DMS79 (cell line): ENCODE measurements at regions not wholly inside any gene's neighbourhood (a gene's known extent, or its start where the extent isn't known, plus 50 kb on each side); places are given as distances from the start of the nearest gene placed in this dataset.
"Not testable (repeated sequence)": the region's sequence is repeated elsewhere in the genome, so short reads cannot be mapped to it uniquely, and the experiment has no call there.

ENCODE experiments used
- DNase-seq: peaks from one replicate; lab custom pipeline; 2025; lab: John Stamatoyannopoulos, UW

DNA sequence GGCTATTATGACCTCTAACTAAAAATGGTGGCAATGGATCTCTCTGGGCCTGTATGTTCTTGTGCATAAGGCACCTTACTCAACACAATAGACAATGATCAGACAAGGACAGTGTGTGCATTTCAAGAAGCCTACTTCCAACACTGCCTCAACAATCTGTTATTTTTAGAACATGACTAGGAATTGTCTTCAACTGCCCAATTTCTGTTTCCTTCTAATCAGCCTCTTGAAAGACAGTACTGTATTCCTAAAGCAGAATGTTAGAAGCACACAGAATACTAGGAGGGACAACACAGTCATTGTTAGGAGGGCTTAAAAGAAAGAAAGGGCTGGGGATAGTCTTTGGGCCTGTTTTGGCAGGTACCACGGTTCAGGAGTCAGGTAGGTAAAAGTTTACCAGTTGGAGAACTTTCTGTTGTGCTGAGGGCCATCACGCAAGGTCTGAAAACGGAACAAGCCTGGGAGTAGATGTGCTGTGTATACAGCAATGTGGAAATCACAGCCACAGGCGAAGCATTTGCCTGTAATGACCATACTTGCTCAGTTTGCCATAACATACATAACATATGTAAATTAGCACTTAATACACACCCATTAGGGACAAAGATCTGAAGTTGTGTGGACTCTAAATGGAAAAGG lies 100.8 kb upstream of the ATXN3L start:
- no peak for DNase-seq

DNA sequence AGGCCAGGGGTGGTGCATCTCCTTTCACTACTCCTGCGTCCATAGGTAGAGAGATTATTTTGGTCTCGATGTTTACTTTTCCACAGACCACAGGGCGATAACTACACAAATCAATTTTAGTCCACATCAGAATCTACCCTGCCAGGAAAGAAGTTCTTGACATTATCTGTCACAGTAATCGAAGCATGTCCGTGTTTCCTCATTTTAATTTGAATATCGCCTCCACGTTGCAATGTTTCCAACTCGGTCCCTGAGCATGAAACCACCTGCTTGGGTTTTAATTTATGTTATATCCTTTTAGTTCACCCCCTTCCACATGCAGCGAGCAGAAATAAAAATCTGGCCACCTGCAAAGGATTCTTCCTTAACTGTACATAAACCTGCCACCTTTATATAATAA lies 100.1 kb upstream of the ATXN3L start:
- no peak for DNase-seq

DNA sequence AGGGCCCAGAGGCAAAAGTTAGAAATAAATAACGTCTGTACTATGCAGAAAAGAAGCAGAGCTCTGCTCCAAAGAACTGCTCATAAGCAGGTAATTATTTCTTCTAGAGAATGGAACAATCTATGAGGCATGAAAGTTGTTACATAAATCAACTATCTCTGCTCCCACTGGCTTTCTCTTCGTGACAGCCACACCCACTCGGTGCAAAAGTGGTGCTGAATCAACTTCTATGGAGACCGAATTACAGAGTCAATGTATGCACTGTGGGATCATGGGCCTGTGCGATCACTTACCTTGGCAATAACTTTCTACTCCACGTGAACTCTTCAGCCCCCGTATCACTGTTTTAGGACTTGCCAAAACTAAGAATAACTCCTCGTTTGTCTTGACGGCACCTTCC lies 99.4 kb upstream of the ATXN3L start:
- no peak for DNase-seq

DNA sequence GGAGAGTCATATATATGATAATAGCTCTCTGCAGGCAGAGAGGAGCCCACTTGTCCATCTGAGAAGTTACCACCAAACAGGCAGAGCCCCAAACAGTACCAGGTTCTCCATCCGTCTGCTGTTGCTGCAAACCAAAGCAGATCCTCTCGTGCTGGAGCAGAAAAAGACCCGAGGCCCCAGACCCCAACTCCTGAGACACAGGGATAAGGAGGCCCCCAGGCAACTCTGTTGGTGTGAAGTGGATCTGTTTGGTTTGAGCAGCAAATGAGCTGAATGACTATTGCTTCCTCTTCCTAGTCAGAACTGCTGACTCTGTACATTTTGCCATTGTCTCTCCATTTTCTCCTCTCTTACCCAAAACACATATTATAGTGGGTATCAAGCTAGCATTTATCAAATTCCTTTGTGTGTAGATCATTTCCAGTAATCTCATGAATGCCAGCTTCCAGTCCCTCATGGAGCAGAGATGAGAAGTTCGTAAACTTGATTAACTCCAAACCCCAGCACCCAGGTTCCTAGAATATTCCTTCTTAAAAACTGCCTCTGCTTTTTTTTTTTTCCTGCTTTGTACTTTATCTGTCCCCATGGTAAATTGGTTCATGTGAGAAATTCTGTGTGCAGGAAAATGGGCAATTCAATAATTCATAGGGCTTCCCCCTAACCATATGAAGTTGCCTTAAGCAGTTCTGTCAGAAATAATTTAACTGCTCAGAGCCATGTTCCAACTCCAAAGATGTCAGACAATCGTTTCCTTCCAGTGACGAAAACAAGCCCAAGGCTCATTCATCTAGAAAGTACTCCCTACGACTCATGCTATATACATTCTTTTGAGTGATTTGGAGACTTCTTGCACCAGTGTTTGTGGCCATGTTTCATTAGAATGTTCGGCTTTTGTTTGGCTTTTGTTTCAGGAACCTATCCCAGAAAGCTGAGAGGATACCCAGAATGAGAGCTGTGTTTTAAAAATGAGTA lies 98.6 kb upstream of the ATXN3L start:
- DNase-seq, result no peak

DNA sequence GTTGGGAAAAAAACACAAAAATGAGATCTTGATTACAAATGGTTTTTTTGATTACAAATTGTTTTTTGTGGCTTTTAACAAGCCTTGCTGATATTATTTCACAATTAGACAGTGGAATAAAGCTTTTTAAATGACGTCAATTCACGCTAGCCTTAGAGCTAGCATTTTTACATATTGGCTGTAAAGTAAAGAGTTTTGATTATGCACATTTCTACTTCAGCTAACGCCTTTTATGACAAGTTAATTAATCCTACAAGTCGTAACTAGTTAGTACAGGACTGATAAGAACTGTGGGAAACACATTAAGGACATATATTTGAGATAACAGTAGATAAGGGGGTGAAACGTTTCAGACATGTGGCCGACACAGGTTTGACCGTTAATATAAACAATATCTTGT lies 95.7 kb upstream of the ATXN3L start:
- DNase-seq, result no peak

DNA sequence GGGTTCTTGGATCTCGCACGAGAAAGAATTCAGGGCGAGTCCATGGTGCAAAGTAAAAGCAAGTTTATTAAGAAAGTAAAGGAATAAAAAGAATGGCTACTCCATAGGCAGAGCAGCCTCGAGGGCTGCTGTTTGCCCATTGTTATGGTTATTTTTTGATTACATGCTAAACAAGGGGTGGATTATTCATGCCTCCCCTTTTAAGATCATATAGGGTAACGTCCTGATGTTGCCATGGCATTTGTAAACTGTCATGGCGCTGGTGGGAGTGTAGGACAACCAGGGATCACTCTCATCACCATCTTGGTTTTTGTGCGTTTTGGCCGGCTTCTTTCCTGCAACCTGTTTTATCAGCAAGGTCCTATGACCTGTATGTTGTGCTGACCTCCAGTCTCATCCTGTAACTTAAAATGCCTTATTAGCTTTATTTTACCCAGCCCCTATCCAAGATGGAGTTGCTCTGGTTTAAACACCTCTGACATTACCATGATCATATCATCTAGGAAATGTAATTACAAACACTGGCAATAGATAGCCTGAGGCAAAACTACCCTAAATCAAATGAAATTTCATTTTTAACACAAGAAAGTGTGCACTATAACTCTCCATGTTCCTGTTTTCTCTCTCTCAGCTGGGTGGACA lies 94.3 kb upstream of the ATXN3L start:
- no peak for DNase-seq

DNA sequence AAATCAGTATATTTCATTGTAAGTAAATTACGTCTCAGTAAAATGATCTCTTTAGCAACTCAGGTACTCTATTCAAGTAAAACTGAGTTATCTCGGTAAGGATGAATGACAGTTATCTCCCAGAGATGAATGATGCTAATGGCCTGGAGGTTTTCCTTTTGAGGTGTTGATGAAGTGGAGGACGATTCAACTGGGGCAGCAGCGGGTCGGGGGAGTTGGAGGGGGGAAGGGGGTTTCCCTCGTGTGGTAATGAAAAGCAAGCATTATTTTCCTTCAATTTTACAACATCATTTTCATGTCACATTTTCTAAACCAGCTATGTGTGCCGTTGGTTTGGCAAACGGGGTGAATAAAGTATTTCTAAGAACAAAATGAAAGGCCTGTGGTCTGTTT lies 92.4 kb upstream of the ATXN3L start:
- DNase-seq, result no peak

DNA sequence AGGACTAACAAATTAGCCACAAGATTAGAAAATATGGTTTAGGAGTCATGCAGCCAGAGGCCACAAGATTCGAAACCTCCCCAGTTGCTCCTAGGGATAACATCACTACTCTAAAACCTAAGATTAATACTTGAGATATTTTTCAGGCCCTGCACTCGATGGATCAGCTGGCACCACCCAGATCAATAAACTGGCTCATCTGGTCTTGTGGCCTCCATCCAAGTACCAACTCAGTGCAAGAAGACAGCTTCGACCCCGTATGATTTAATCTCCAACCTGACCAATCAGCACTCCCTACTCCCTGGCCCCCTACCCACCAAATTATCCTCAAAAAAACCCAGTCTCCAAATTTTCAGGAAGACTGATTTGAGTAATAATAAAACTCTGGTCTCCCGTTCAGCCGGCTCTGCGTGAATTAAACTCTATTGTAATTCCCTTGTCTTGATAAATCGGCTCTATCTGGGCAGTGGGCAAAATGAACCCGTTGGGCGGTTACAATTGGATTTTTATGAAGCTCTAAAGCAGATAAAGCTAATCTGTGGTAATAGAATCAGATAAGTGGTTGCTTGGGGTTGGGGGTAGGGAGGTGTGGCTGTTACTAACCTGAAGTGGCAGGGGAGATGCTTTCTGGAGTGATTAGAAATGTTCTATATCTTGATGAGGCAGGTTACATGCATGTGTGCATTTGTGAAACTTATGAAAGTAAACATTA lies 91.8 kb upstream of the ATXN3L start:
- DNase-seq, result no peak

DNA sequence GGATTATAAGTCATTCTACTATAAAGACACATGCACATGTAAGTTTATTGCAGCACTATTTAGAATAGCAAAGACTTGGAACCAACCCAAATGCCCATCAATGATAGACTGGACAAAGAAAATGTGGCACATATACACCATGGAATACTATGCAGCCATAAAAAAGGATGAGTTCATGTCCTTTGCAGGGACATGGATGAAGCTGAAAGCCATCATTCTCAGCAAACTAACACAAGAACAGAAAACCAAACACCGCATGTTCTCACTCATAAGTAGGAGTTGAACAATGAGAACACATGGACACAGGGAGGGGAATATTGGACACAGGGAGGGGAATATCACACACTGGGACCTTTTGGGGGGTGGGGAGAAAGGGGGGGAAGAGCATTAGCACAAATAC lies 88.7 kb upstream of the ATXN3L start:
- DNase-seq, result not testable (repeated sequence)

DNA sequence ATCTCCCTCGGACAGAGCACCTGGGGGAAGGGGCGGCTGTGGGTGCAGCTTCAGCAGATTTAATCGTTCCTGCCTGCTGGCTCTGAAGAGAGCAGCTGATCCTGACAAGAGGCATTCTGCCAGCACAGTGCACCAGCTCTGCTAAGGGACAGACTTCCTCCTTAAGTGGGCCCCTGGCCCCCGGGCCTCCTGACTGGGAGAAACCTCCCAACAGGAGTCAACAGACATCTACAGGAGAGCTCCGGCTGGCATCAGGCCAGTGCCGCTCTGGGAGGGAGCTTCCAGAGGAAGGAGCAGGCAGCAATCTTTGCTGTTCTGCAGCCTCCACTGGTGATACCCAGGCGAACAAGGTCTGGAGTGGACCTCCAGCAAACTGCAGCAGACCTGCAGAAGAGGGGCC lies 84.9 kb upstream of the ATXN3L start:
- not testable (repeated sequence) for DNase-seq

DNA sequence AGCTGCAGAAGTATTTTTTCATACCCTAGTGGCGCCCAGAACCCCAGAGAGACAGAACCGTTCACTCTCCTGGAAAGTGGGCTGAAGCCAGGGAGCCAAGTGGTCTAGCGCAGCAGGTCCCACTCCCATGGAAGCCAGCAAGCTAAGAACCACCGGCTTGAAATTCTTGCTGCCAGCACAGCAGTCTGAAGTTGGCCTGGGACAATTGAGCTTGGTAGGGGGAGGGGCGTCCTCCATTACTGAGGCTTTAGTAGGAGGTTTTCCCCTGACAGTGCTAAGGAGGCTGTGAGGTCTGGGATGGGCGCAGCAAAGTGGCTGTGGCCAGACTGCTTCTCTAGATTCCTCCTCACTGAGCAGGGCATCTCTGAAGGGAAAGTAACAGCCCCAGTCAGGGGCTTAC lies 84.5 kb upstream of the ATXN3L start:
- DNase-seq, result no peak

DNA sequence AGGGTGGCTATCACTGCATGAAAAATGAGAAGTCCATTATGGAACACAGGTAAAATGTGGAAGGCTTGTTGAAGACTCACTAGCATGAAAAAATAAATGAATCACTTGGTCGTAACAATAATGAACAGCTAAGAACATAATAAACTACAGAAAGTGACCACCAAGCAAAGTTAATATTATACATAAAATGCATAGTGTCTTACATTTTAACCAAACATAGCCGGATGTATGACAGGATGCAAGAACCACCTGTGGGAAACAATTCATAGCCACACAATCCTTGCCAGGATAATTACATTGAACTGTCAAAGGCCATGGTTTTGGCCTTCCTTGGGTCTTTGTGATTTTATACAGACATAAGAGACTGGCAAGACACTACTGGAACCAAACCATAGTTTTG lies 81.9 kb upstream of the ATXN3L start:
- no peak for DNase-seq

DNA sequence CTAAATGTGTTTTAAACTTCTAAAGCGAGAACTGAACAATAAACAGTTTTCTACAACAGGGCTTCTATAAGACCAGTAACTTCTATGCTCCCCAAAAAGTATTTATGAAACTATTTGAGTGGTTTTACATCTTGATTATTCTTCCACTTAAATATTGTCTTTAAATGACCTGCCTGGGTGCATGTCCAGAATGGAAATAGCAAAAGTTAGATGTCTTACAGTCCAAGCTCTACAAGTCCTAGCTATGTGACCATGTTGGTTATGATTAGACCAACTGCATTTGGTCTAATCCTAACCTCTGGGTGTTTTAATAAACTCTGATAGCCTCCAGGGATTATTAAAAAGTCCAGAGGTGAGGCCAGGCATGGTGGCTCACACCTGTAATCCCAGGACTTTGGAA lies 79.0 kb upstream of the ATXN3L start:
- DNase-seq, result no peak

DNA sequence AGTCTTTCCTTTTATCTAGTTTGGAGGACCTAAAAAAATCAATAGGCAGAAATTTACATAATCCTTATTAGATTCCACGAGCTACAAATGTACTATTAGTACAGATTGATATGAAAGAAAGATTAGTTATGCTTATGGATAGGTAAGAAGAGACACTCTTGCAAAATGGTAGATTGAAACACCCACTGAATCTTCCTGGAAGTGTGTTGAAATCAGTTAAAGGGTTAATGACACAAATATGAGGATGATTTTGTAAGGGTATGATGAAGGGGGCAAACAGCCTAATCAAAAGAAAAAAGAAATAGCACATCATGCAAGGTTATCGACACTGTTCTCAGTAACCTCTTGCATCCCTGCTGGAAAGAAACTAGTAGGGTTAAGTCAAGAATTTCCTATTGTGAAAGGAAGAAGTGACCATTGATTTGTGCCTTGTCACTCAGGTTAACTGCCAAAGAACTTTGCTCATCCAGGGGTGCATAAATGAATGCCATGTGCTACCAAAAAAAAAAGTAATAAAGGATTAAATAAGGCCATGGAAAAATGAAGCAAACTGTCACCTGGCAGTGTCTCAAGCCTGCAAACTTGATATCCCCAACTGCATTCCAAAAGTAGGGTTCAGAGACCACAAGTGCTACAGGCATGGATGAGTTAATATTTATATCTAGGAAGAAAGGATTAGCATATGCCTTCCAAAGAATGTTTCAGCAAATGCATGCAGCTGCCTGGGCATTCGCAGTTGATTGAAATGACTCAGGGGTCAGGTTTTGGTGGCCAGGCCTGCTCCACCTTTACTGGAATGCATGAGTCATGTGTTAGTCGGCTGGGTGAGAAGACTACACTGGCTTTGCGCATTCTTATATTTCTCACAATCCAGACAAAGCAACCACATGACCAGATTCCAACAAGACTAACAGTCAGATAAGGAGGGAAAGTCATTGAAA lies 78.3 kb upstream of the ATXN3L start:
- DNase-seq, result no peak

DNA sequence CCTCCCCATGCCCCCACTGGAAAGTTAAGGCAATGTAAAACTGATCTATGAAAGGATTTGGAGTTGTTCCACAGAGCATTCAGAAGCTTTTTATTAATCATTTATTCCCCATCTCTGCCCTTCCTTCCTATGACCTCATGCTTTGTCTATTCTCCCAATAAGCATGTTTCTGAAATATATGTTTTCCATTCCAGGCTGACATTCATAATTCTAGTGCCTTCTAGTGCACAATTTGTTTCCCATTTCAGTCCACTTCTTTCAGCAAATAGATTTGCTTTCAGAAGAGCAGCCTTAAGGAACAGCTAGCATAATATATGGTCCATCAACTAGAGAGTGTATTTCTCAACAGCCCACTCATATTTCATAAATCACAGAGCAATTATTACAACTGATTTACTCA lies 77.1 kb upstream of the ATXN3L start:
- DNase-seq, result no peak

DNA sequence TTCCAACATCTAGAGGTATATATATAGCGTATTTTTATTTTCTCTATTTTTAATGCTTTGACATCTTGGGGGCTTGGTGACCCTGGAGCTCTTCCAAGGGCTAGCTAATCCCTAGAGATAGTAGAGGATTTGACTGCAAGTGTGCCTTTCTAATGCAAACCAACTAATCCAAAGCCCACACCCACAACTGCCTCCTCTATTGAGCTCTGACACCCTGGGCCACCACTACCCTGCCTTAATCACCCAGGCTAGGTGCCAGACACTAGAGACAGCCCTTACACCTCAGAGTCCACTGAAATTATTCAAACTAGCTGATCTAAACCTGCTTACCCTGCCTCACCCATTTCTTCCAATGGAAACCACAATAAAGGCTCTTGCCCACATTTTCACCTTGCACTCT lies 69.6 kb upstream of the ATXN3L start:
- DNase-seq, result no peak

DNA sequence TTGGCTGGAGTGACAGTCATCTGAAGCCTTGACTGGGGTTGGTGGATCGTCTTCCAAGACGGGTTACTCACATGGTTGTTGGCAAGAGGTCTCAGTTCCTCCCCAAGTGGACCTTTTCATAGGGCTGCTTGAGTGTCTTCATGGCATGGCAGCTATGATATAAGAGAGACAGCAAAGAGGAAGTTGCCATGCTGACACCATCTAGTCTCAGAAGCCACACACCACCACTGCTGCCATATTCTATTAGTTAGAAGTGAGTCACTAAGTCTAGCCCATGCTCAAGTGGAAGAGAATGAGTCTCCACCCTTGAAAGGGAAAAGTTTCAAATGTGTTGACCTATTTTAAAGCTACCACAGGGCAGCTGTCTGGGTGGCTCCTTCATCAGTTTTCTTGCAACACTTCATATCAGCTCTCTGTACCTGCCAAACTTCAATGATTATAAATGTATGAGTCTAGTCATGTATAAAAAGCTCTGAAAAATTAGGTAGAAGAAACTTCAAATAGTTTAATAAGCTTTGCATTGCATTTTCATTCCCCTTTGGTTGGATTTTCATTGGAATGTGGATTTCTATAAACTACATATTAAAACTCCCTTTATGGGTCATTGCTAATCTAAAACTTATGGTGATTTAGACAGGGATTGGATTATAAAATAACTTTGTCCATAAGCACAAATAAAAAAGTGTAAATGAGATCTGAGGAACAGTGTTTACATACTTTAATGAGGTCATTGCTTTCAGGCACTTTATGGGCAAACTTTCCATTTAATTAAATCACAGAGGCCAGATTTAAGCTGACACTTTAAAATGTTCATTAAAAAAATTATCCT lies 68.0 kb upstream of the ATXN3L start:
- no peak for DNase-seq

DNA sequence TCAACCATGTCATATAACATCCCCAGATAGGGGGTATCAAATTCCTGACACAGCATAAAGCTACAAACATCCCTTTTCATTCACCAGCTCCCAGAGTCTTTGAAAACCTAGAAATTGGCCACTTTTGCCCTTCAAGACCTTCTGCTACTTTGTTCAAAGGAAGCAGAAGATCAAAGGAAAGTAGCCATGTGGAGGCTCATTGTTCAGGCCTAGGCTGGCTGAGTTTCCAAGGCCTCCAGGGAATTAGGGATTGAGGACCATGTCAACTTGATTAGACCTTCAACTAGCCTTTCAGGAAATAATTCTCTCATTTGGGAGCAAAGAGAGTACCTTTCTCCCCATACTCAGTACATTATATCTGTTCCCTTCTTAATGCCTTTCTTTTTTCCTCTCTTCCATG lies 66.8 kb upstream of the ATXN3L start:
- DNase-seq, result no peak

DNA sequence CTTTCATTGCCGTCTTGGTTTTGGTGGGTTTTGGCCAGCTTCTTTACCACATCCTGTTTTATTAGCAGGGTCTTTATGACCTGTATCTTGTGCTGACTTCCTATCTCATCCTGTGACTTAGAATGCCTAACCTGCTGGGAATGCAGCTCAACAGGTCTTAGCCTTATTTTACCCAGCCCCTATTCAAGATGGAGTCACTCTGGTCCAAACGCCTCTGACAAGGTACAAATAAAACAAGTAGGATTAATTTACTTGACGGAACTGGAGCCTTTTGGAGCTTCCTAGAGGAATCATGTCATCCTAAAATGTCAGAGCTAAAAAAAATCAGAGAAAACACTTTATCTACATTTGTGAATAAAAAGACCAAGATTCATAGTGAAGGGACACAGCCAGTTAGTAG lies 66.2 kb upstream of the ATXN3L start:
- no peak for DNase-seq

DNA sequence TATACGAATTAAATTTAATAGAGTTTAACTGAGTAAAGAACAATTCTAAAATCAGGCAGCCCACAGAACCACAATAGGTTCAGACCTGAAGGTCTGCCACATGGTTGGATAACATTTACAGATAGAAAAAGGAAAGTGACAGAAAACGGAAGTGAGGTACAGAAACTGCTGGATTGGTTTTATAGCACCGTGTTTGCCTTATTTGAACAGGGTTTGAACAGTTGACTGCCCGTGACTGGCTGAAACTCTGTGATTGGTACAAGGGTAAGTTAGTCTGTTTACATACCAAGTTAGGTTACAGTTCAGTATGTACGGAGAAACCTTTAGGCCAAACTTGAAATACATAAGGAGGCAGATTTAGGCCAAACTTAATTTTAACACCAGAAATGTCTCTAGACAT lies 64.1 kb upstream of the ATXN3L start:
- no peak for DNase-seq
